GM19397 (cell line): ENCODE measurements at regions not wholly inside any gene's neighbourhood (a gene's known extent, or its start where the extent isn't known, plus 50 kb on each side); places are given as distances from the start of the nearest gene placed in this dataset.

Source experiments
- ATAC-seq: cut with Tn5 transposase; IDR thresholded peaks from one replicate; pipeline ENCODE4 v1.9.1; 2021; ENCODE audit warnings: mild to moderate bottlenecking, moderate library complexity; ENCODE audit not compliant: unreplicated experiment

GRCh38 chr2:217189131-217189530 lies 329.3 kb upstream of the TNP1 start:
- ATAC-seq, result no peak

GRCh38 chr2:217186668-217187159 lies 326.9 kb upstream of the TNP1 start:
- ATAC-seq, result no peak

GRCh38 chr2:217186152-217186551 lies 326.3 kb upstream of the TNP1 start:
- no peak for ATAC-seq

- ATAC-seq, result no peak
Measured at GRCh38 chr2:217185265-217185995, 325.6 kb upstream of the TNP1 start.

- no peak for ATAC-seq
Measured at GRCh38 chr2:217184242-217184641, 324.4 kb upstream of the TNP1 start.

GRCh38 chr2:217183471-217183870 lies 323.6 kb upstream of the TNP1 start:
- ATAC-seq, result no peak

- ATAC-seq, result no peak
Measured at GRCh38 chr2:217182926-217183325, 323.1 kb upstream of the TNP1 start.

- ATAC-seq, result no peak
Measured at GRCh38 chr2:217181512-217181911, 321.6 kb upstream of the TNP1 start.

GRCh38 chr2:217179854-217180253 lies 320.0 kb upstream of the TNP1 start:
- ATAC-seq, result no peak

GRCh38 chr2:217178341-217178740 lies 318.5 kb upstream of the TNP1 start:
- no peak for ATAC-seq

GRCh38 chr2:217177720-217178119 lies 317.9 kb upstream of the TNP1 start:
- no peak for ATAC-seq

- ATAC-seq, result no peak
Measured at GRCh38 chr2:217171874-217172273, 312.0 kb upstream of the TNP1 start.

GRCh38 chr2:217168496-217168895 lies 308.6 kb upstream of the TNP1 start:
- ATAC-seq, result no peak

- no peak for ATAC-seq
Measured at GRCh38 chr2:217167531-217167930, 307.7 kb upstream of the TNP1 start.

- no peak for ATAC-seq
Measured at GRCh38 chr2:217166241-217166850, 306.5 kb upstream of the TNP1 start.

- ATAC-seq, result no peak
Measured at GRCh38 chr2:217165547-217165946, 305.7 kb upstream of the TNP1 start.

- no peak for ATAC-seq
Measured at GRCh38 chr2:217163987-217164386, 304.1 kb upstream of the TNP1 start.

GRCh38 chr2:217162533-217162932 lies 302.7 kb upstream of the TNP1 start:
- no peak for ATAC-seq

- ATAC-seq, result no peak
Measured at GRCh38 chr2:217160978-217161973, 301.4 kb upstream of the TNP1 start.

- ATAC-seq, result no peak
Measured at GRCh38 chr2:217160103-217160743, 300.4 kb upstream of the TNP1 start.

- ATAC-seq, result no peak
Measured at GRCh38 chr2:217158928-217159327, 299.1 kb upstream of the TNP1 start.
